HG02798 (cell line): ENCODE measurements at regions not wholly inside any gene's neighbourhood (a gene's known extent, or its start where the extent isn't known, plus 50 kb on each side); places are given as distances from the start of the nearest gene placed in this dataset.
"Not testable (repeated sequence)": the region's sequence is repeated elsewhere in the genome, so short reads cannot be mapped to it uniquely, and the experiment has no call there.

Source experiments
- ATAC-seq: cut with Tn5 transposase; IDR thresholded peaks from one replicate; pipeline ENCODE4 v1.9.1; 2021; ENCODE audit warnings: mild to moderate bottlenecking; ENCODE audit not compliant: unreplicated experiment, poor library complexity

GRCh38 chr9:66601472-66601871 is 299.1 kb upstream of the ZNF658 start:
- not testable (repeated sequence) for ATAC-seq

GRCh38 chr9:66631521-66632046 is 268.9 kb upstream of the ZNF658 start:
- ATAC-seq = not testable (repeated sequence)

DNA sequence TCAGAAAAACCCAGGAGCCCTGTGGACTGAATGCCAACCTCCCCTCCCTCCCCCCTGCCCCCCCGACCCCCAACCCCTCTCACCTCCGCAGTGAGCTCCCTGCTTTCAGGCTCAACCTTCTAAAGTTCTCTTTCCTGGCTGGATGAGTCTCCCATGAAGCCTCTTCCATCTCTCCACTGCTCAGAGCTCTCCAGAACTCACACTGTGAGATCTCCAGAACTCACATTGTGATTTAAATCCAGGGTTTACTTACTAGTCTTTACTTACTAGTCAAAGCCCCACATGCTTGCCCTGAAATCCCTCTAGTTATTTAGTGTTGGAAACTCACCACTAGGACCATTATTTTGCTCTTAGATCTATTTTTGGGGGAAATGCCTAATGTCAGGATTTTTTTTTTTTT is 252.8 kb upstream of the ZNF658 start:
- ATAC-seq = not testable (repeated sequence)

- ATAC-seq = not testable (repeated sequence)
These were observed 210.3 kb upstream of the ZNF658 start for GRCh38 chr9:66690242-66690641.

- ATAC-seq = peak; percentile 45
These were observed 204.8 kb upstream of the ZNF658 start for GRCh38 chr9:66695561-66696240.

GRCh38 chr9:66697343-66698065 is 203.0 kb upstream of the ZNF658 start:
- ATAC-seq = not testable (repeated sequence)

GRCh38 chr9:66698066-66698455 is 202.5 kb upstream of the ZNF658 start:
- ATAC-seq = not testable (repeated sequence)

DNA sequence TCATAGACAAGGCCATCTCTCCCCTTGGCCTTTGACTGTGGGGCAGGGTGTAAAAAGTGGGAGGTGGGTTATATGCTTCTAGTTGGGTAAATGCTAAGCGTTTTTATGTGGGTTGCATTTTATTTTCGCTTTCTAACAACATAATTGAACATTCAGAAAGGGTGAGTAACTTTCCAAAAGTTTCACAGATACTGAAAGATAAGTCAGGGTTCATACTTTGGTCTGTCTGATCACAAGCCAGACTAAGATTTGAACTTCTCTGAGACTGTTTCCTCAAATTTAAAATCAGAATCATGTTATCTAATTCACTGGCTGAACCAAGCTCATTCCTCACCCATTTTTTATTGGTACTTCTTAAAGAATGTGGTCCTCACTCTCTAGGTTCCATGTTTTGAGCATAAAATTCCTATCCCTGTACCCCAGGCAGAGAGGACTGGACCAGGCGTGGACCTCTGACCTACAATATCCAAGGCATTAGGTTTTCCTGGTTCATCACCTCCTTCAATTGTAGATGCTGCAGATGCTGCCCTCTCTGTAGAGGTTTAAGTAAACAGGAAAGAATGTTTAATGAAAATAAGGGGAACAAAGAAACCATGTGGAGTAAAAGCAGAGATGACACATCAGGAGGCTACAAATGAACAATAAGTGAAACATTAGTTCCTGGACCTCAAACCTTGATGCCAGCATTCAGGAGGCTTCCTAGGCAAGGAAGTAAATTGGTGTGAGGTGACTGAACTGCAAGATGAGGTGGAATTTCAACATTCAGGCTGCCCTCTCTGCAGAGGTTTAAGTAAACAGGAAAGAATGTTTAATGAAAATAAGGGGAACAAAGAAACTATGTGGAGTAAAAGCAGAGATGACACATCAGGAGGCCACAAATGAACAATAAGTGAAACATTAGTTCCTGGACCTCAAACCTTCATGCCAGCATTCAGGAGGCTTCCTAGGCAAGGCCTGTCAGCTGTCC is 198.8 kb upstream of the ZNF658 start:
- ATAC-seq = not testable (repeated sequence)

GRCh38 chr9:66711553-66711952 is 189.0 kb upstream of the ZNF658 start:
- not testable (repeated sequence) for ATAC-seq

DNA sequence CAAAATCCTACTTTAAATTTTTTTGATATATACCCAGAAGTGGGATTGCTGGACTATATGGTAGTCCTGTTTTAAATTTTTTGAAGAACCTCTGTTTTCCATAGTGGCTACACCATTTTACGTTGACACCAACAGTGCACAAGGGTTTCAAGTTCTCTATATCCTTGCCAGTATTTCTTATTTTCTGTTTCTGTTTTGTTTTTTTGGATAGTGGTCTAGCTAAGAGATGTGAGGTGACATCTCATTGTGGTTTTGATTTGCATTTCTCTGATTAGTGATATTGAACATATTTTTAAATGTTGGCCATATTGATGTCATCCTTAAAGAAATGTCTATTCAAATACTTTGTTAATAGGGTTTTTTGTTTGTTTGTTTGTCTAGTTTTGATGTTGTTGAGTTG is 187.7 kb upstream of the ZNF658 start:
- ATAC-seq = peak; percentile 64

GRCh38 chr9:66713552-66713951 is 187.0 kb upstream of the ZNF658 start:
- ATAC-seq = not testable (repeated sequence)

DNA sequence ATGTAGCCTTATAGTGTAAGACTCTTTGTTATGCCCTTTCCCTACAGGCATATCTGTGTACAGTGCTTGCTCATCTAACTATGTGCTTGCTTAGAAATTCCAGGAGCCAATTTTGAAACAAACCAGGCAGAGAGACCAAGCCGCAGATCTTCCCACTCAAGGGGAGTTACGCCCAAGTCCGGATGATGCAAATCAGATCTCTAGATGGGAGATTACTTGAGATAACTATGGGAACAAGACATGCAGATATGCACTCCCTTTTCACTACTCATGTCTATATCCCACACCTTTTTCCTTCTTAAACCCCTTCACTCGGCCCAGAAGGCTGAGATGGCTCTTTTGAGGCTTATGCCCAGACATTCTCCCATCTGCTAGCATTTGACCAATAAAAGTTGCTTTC is 179.7 kb upstream of the ZNF658 start:
- ATAC-seq = not testable (repeated sequence)

DNA sequence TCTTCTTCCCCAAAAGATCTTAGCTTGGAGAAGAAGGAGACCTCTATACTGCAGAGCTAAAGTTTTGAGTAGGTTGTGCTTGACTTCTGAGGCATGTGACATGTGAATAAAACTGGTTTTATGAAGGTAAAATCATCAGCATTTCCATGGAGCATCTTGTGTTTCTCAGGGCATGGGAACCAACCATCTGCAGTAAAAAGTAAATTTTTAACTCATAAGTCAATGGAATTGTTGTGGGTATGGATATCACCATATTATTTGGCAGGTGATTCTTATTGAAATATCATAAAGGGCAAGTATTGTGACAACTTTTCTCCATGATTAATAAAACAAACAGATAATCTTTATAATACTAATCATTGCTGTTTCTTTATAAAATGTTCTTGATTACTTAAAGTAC is 173.0 kb upstream of the ZNF658 start:
- not testable (repeated sequence) for ATAC-seq

DNA sequence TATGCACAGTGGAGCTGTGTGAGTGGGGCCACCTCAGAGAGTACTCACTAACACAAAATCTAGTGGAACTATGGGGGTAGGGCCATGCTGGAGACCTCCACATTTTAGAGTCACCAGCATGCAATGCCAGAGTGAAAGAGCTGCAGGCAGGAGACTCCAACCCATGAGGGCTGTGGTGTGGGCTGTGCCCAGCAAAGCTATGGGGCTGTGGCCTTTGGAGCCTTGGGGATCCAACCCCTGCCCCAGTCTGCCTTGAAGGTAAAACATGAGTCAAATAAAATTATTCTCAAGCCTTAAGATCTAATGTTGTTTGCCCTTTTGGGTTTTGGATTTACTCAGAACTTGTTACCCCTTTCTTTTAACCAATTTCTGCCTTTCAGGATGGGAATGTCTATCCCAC is 163.8 kb upstream of the ZNF658 start:
- ATAC-seq = not testable (repeated sequence)

GRCh38 chr9:66738418-66738817 is 162.1 kb upstream of the ZNF658 start:
- ATAC-seq = not testable (repeated sequence)

DNA sequence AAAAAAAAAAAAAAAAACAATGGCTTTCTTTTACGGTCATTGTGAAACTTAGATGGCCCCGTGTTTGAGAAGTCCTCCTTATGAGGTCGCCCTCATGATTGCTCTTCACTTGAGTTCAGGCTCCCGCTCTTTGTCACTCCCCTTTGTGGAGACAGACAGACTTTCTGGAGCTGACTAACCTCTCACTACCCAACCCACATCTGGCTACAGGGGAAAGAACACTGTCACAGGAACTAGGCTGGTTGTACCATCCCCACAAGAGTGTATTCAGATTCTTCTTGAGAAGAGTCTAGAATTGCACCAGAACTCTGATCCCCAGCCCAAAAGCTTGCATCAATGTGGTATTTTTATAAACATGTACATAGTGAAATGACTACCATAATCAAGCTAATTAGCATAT is 160.4 kb upstream of the ZNF658 start:
- not testable (repeated sequence) for ATAC-seq

GRCh38 chr9:66745846-66746245 is 154.7 kb upstream of the ZNF658 start:
- not testable (repeated sequence) for ATAC-seq

GRCh38 chr9:66752324-66752923 is 148.1 kb upstream of the ZNF658 start:
- not testable (repeated sequence) for ATAC-seq

DNA sequence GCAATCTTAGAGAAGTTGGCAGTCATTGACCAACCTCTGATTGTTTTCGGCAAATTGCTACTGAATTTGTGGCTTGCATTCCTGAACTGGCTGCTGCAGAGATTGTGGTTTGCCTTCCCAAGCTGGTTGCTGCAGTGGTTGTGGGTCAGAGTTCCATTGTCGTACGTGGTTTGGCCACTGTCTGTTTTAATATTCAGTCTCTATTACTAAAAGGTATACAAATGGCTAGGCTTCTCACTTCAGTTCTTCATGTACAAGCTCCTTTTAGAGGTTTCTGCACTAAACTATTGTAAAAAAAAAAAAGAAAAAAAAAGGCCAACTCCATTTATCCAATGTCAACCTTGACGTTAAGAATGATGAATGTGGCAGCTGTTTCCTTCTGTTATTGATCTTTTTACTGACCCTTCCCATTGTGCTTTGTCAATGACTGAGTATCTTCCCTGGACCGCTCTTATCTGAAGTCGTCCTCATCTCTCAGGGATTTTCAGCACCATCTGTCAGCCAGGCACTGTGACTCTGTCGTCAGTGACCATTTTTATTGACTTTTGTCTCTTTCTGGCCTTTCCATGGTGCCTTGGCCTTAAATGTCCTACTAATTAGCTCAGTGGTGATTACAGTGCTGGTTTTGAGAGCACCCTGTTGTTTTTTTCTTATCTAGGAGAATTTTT is 140.6 kb upstream of the ZNF658 start:
- not testable (repeated sequence) for ATAC-seq
